Panc1 (cell line): ENCODE measurements at regions not wholly inside any gene's neighbourhood (a gene's known extent, or its start where the extent isn't known, plus 50 kb on each side); places are given as distances from the start of the nearest gene placed in this dataset.

Source experiments
- POLR2AphosphoS5 ChIP-seq: IDR thresholded peaks from 2 replicates; pipeline ENCODE4 v1.6.1; 2012; ENCODE audit warnings: mild to moderate bottlenecking, low read depth, low read length, moderate library complexity
- TF ChIP-seq, protein P1 (sequence below): fragments of 450-650 bp; IDR thresholded peaks from 2 replicates; pipeline ENCODE4 v1.5.1; 2017; ENCODE audit warnings: mild to moderate bottlenecking

- TF ChIP-seq, protein P1, sequence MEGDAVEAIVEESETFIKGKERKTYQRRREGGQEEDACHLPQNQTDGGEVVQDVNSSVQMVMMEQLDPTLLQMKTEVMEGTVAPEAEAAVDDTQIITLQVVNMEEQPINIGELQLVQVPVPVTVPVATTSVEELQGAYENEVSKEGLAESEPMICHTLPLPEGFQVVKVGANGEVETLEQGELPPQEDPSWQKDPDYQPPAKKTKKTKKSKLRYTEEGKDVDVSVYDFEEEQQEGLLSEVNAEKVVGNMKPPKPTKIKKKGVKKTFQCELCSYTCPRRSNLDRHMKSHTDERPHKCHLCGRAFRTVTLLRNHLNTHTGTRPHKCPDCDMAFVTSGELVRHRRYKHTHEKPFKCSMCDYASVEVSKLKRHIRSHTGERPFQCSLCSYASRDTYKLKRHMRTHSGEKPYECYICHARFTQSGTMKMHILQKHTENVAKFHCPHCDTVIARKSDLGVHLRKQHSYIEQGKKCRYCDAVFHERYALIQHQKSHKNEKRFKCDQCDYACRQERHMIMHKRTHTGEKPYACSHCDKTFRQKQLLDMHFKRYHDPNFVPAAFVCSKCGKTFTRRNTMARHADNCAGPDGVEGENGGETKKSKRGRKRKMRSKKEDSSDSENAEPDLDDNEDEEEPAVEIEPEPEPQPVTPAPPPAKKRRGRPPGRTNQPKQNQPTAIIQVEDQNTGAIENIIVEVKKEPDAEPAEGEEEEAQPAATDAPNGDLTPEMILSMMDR, result no peak
- no peak for TF ChIP-seq POLR2AphosphoS5
Observed at GRCh38 chr2:128472789-128473174, 154.1 kb upstream of the HS6ST1 start.
